Liver (tissue), 2 donors: ENCODE measurements at regions not wholly inside any gene's neighbourhood (a gene's known extent, or its start where the extent isn't known, plus 50 kb on each side); places are given as distances from the start of the nearest gene placed in this dataset.

Source experiments
- FOXA1 ChIP-seq: IDR thresholded peaks from 2 replicates; pipeline ENCODE4 v1.6.1; 2016; ENCODE audit warnings: antibody characterized with exemption
- GABPA ChIP-seq, 2 donors: IDR thresholded peaks in 1 of 2; conservative IDR thresholded peaks in 1 of 2; 2 replicates each; pipeline ENCODE4 v1.6.1; 2016; ENCODE audit warnings: antibody characterized with exemption in 2 of 2, mild to moderate bottlenecking in 1 of 2, moderate library complexity in 1 of 2
- donor health status: healthy.

DNA sequence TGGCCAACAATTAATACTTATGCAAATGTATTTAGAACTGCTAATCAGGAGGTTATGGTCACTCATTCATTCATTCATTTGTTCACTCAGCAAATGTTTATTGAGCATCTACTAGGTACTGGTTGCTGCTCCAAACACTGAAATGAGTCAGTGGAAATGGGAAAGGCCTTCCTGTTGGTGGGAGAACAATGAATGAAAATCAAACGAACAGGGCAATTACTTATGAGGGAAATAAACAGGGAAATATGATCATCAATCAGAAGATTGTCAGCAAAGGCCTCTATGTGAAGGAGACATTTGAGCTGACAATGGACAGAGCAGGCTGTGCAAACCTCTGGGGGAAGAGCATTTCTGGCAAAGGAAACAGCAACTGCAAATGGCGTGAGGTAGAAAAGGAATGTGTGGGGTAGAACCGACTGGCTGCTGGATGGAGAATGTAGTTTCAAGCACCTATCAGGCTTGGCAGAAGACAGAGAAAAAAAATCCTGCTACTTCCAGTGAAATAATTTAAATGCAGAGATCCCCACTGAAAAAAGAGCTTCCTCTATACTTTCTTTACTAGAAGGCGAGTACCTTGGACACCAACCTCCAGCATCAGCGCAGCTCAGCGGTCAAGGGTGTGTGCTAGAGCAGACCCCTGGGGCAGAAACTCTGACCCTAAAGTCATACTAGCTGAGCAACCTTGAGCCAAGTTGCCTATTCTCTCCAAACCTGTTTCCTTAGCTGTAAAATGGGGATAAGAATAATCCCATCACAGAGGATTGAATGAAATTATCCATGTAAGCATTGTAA, 108.8 kb upstream of the EEPD1 start:
- TF ChIP-seq GABPA (IDR thresholded peaks at IDR 0.05 in 1 of 2, conservative IDR thresholded peaks at IDR 0.05 in 1 of 2) (no peak), FOXA1 (no peak)
